Keratinocyte (primary cell): ENCODE measurements at regions not wholly inside any gene's neighbourhood (a gene's known extent, or its start where the extent isn't known, plus 50 kb on each side); places are given as distances from the start of the nearest gene placed in this dataset.

Source experiments
- DNase-seq: peaks from one replicate; pipeline ENCODE4 v3.0.0-alpha.2; 2011; ENCODE audit warnings: low read depth, missing footprints, low spot score
- FAIRE-seq: peaks from 2 replicates; lab custom pipeline; 2011; peaks lifted over from hg19 to GRCh38; lab: Jason Lieb, UNC
- H2AFZ ChIP-seq: 2 replicates; pipeline ENCODE4 v1.6.0; 2012; ENCODE audit warnings: low read length, control low read depth, inconsistent platforms; ENCODE audit not compliant: control insufficient read depth
- H3K27ac ChIP-seq: 2 replicates; pipeline ENCODE4 v1.5.1; 2011; ENCODE audit warnings: low read length; ENCODE audit not compliant: control insufficient read depth, insufficient read depth
- H3K27me3 ChIP-seq: 3 replicates; pipeline ENCODE4 v1.6.0; 2011; ENCODE audit warnings: low read length; ENCODE audit not compliant: control insufficient read depth, insufficient read depth; ENCODE audit errors: extremely low read depth
- H3K36me3 ChIP-seq, 2 experiments: 2 replicates in 1 of 2; 3 replicates in 1 of 2; pipeline ENCODE4 v1.5.1; 2011; ENCODE audit warnings: low read length in 2 of 2, mild to moderate bottlenecking in 1 of 2; ENCODE audit not compliant: control insufficient read depth in 2 of 2, insufficient read depth in 2 of 2; ENCODE audit errors: extremely low read depth in 1 of 2
- H3K4me1 ChIP-seq: 3 replicates; pipeline ENCODE4 v1.5.1; 2011; ENCODE audit warnings: low read length; ENCODE audit not compliant: control insufficient read depth, insufficient read depth; ENCODE audit errors: extremely low read depth
- H3K4me2 ChIP-seq: 3 replicates; pipeline ENCODE4 v1.6.0; 2011; ENCODE audit warnings: low read depth, low read length; ENCODE audit not compliant: control insufficient read depth, insufficient read depth; ENCODE audit errors: extremely low read depth
- H3K4me3 ChIP-seq, 3 experiments: fragments of 200-600 bp in 1 of 3; sonication (generic) in 1 of 3; 2 replicates in 2 of 3; 3 replicates in 1 of 3; pipeline ENCODE4 v1.5.1; 2011 to 2016; ENCODE audit warnings: low read length in 3 of 3, mild to moderate bottlenecking in 3 of 3, control low read depth in 2 of 3, inconsistent platforms in 1 of 3, low read depth in 1 of 3, mixed read lengths in 1 of 3, mixed run types in 1 of 3, moderate library complexity in 1 of 3; ENCODE audit not compliant: control insufficient read depth in 2 of 3, insufficient read depth in 2 of 3; ENCODE audit errors: extremely low read depth in 1 of 3
- H3K79me2 ChIP-seq: 2 replicates; pipeline ENCODE4 v1.6.0; 2012; ENCODE audit warnings: low read length; ENCODE audit not compliant: control insufficient read depth, insufficient read depth
- H3K9ac ChIP-seq: 3 replicates; pipeline ENCODE4 v1.6.0; 2011; ENCODE audit warnings: low read length; ENCODE audit not compliant: control insufficient read depth, insufficient read depth; ENCODE audit errors: extremely low read depth
- H3K9me1 ChIP-seq: 3 replicates; pipeline ENCODE4 v1.6.0; 2011; ENCODE audit warnings: low read length; ENCODE audit not compliant: control insufficient read depth, insufficient read depth; ENCODE audit errors: extremely low read depth
- H3K9me3 ChIP-seq: 2 replicates; pipeline ENCODE4 v1.5.1; 2012; ENCODE audit warnings: low read depth, low read length; ENCODE audit not compliant: control insufficient read depth
- H4K20me1 ChIP-seq: 3 replicates; pipeline ENCODE4 v1.6.0; 2011; ENCODE audit warnings: low read length; ENCODE audit not compliant: control insufficient read depth, insufficient read depth; ENCODE audit errors: extremely low read depth
- EZH2 ChIP-seq: IDR thresholded peaks from one replicate; pipeline ENCODE4 v1.6.1; 2012; ENCODE audit warnings: inconsistent platforms, mild to moderate bottlenecking, low read length, moderate library complexity
- dilution Hi-C: fragments of 300-500 bp; cut with MboI; formaldehyde crosslinking; loops from one replicate; pipeline ENCODE4 v1.7.0; 2020; ENCODE audit warnings: low sequenced_read_pairs; ENCODE audit not compliant: extremely low pct_ligation_motif_present
- TF ChIP-seq, protein P1 (sequence below), 3 experiments: IDR thresholded peaks in 1 of 3; conservative IDR thresholded peaks in 1 of 3; optimal IDR thresholded peaks in 1 of 3; 2 replicates in 2 of 3; 3 replicates in 1 of 3; pipeline versions ENCODE3 to v1.5.1; 2011; ENCODE audit warnings: low read length in 3 of 3, mild to moderate bottlenecking in 3 of 3, moderate library complexity in 2 of 3, control low read depth in 1 of 3, inconsistent platforms in 1 of 3; ENCODE audit not compliant: insufficient read depth in 2 of 3; ENCODE audit errors: extremely low read depth in 1 of 3

DNA sequence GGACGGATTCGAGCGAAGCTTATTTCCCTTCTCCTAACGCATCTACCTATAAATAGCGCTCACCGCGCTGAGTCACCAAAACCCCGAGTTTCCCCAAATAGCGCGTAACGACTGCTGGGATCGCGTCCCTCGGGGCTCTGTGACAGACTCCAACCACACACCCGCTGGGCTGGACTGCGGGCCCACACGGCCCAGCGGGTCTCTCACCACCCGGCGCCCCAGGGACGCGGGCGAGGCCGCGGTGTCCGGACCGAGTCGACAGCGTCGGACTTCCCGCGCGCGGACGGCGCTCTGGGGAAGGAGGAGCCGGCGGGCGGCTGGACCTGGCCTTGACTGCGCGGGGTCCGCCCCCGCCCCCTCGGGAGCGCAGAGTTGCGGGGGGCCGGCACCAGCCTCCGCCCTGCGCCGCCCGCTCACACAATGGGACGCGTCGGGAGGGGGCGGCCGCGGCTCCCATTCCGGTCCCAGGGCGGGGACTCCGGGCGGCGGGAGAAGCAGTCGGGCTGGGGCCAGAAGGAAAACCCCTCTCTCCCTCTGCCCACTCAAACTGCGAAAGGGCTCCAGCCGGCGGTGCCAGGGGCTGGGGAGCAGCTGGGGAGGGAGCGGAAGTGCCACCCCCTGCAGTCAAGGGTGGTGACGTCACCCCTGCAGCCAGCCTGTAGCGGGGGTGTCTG, 108.8 kb downstream of the KCNRG start:
- Histone ChIP-seq H3K4me1 (peaks cover 15% of the 10 kb centered on the region), H2AFZ (peak overlapping the region; percentile 65), H3K4me3 (peak overlapping the region; percentile 61 to 86 (median 70)), H3K9me3 (no peaks in the 10 kb centered on the region), H3K36me3 (no peaks in the 10 kb centered on the region), H3K4me2 (peak overlapping the region; percentile 65), H3K27ac (peak overlapping the region; percentile 50), H3K27me3 (peaks cover 28% of the 10 kb centered on the region), H4K20me1 (no peaks in the 10 kb centered on the region), H3K79me2 (no peaks in the 10 kb centered on the region), H3K9me1 (no peaks in the 10 kb centered on the region), H3K9ac (peak overlapping the region; percentile 85)
- dilution Hi-C loops, result no loop called here
- DNase-seq, result peak; percentile 57
- FAIRE-seq, result peak; percentile 53
- no peak for TF ChIP-seq EZH2
- TF ChIP-seq, protein P1, sequence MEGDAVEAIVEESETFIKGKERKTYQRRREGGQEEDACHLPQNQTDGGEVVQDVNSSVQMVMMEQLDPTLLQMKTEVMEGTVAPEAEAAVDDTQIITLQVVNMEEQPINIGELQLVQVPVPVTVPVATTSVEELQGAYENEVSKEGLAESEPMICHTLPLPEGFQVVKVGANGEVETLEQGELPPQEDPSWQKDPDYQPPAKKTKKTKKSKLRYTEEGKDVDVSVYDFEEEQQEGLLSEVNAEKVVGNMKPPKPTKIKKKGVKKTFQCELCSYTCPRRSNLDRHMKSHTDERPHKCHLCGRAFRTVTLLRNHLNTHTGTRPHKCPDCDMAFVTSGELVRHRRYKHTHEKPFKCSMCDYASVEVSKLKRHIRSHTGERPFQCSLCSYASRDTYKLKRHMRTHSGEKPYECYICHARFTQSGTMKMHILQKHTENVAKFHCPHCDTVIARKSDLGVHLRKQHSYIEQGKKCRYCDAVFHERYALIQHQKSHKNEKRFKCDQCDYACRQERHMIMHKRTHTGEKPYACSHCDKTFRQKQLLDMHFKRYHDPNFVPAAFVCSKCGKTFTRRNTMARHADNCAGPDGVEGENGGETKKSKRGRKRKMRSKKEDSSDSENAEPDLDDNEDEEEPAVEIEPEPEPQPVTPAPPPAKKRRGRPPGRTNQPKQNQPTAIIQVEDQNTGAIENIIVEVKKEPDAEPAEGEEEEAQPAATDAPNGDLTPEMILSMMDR (optimal IDR thresholded peaks at IDR 0.05 in 1 of 3, IDR thresholded peaks at IDR 0.05 in 1 of 3, conservative IDR thresholded peaks at IDR 0.05 in 1 of 3; ENCODE audit: extremely low read depth in 1 of 3, insufficient read depth in 2 of 3, low read length in 3 of 3), result no peak

DNA sequence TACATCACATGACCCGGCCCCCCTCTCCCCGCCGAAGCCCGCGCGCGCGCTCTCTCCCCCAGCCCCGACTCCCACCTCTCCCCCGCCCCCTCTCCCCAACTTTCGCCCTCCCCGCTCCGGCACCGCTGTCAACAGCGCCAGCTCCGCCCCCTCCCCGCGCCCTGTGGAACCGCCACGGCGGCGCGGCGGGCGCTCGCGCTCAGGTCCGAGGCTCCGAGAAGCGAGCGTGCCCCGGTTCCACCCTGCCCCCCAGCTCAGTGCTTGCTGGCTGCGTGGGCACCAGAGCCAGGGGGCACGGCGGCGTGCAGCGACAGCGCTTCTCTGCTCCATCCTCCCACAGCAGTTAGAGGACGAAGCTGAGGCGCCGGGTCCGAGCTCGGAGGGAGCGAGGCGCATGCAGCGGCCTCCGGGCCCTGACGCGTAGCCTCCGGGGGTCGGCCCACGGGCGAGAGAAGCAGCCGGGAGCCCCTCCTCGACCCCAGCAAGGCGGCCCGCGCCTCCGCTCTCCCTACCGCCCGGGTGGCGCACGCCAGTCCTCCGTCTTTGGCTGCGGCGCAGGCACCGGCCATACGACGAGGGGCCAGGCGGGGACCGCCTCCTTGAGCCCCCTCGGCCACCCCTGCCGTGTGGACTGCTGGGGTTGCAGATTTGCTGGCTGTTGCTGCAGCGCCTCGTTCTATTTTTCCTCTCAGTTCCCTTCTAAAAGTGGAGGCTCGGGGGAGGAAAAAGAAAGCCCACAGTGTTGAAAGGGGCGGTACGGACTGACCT, 109.5 kb downstream of the KCNRG start:
- FAIRE-seq, result no peak
- Histone ChIP-seq H2AFZ (peak overlapping the region; percentile 93), H3K4me1 (peaks cover 18% of the 10 kb centered on the region)

More for the DNA sequence above, 109.5 kb downstream of the KCNRG start:
- Histone ChIP-seq H3K27ac (peak overlapping the region; percentile 63), H3K4me2 (peak overlapping the region; percentile 80), H3K4me3 (peak overlapping the region; percentile 70 to 86 (median 83)), H3K9me1 (no peaks in the 10 kb centered on the region), H3K9ac (peak overlapping the region; percentile 85), H3K9me3 (no peaks in the 10 kb centered on the region), H3K27me3 (peaks cover 35% of the 10 kb centered on the region), H3K79me2 (no peaks in the 10 kb centered on the region), H4K20me1 (no peaks in the 10 kb centered on the region), H3K36me3 (no peaks in the 10 kb centered on the region)
- no peak for DNase-seq
- no peak for TF ChIP-seq EZH2
- TF ChIP-seq, protein P1 (optimal IDR thresholded peaks at IDR 0.05 in 1 of 3, IDR thresholded peaks at IDR 0.05 in 1 of 3, conservative IDR thresholded peaks at IDR 0.05 in 1 of 3; ENCODE audit: extremely low read depth in 1 of 3, insufficient read depth in 2 of 3, low read length in 3 of 3), result peak in 1 of 3 experiments; percentile 0
- dilution Hi-C loops, result no loop called here
